Activated T-helper 9 cell treated with anti-CD3 and anti-CD28 coated beads, Interleukin-2, amount 50 U/mL, for 16 hours (primary cell): ENCODE measurements at regions not wholly inside any gene's neighbourhood (a gene's known extent, or its start where the extent isn't known, plus 50 kb on each side); places are given as distances from the start of the nearest gene placed in this dataset.
"Not testable (repeated sequence)": the region's sequence is repeated elsewhere in the genome, so short reads cannot be mapped to it uniquely, and the experiment has no call there.

Source experiments
- DNase-seq: peaks from one replicate; pipeline ENCODE4 v3.0.0-alpha.2; 2020; ENCODE audit warnings: low read depth

DNA sequence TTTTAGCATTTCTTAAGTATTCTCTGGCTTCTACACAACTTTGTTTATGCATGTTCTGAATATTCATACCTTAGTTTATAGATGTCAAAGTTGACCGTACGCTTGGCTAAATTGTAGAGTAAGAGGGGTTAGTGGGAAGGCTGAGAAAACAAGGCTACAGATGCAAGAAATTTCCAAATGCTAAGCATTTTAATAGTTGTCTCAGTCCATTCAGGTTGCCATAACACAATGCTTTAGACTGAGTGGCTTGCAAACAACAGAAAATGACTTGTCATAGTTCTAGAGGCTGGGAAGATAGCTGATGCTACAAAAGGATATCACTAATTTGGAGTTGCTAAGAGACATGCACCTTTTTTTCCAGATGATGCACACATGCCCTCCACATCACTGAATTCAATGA, 53.0 kb upstream of the C1QTNF3 start:
- DNase-seq, result not testable (repeated sequence)

DNA sequence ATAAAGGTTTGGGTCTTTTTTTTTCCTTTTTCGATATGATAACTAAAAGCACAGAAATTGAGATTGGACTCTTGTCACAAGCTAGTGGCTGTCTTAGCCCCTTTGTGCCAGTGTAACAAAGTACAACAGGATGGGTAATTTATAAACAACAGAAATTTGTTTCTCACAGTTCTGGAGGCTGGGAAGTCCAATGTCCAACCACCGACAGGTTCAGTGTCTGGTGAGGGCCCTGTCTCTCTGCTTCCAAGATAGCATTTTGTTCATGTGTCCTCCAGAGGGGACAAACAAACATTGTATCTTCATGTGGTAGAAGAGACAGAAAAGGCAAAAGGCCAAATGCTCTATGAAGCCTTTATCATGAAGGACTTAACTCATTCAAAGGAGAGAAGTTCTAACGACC, 56.9 kb upstream of the C1QTNF3 start:
- DNase-seq, result not testable (repeated sequence)

DNA sequence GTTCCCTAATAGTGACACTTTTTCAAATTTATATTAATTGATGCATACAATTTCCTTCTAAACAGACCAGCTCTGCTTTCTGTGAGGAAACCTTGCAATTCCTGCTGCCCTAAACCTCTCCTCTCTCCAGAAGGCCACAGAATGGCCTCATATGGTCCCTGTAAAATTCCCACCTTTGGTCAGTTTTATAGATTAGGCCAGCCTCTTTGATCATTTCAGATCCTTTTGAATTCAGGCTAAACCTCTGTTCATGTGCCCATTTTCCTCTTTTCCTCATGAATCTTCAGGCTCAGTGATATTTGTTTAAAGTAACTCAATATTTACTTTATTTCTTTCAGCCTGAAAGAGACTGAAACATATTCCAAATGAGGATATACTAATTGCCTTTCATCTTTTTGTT, 58.6 kb upstream of the C1QTNF3 start:
- DNase-seq, result not testable (repeated sequence)

DNA sequence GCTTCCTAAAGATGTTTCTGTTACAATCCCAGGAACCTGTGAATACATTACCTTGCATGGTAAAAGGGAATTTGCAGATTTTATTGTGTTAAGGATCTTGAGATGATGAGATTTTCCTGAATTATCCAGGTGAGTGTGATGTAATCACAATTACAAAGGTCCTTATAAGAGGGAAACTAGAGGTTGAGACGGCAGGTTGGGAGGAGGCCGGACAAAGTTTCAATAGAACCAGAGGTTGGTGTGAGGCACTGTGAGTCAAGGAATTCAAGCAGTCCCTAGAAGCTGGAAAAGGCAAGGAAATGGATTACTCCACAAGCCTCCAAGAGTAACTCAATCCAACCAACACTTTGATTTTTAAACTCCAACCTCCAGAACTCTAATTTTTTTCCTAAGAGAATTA, 65.9 kb upstream of the C1QTNF3 start:
- not testable (repeated sequence) for DNase-seq

DNA sequence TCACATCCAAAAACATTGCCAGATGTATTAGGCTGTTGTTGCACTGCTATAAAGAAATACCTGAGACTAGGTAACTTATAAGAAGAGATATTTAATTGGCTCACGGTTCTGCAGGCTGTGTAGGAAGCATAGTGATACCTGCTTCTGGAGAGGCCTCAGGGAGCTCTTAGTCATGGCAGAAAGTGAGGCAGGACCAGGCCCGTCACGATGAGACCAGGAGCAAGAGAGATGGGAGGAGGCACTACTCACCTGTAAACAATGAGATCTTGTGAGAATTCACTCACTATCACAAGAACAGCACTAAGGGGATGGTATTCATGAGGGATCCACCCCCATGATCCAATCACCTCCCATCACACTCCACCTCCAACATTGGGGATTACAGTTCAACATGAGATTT, 81.3 kb upstream of the C1QTNF3 start:
- DNase-seq, result not testable (repeated sequence)

DNA sequence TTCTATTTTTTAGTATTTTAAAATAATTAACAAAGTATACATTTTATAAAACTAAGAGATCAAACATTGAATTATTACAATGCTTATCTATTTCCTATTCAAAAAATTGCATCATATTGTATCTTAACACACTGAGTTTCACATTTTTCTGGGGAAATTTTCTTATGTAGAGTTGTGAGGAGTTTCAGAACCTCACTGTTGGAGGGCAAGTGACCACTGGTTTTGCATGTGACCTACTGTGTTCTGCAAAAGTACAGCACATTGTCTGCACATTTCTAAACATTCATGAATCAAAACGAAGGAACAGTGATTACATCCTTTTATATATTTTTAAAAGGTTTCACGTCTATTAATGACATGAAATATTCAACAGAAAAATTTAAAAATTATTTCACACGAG, 82.3 kb upstream of the C1QTNF3 start:
- not testable (repeated sequence) for DNase-seq

DNA sequence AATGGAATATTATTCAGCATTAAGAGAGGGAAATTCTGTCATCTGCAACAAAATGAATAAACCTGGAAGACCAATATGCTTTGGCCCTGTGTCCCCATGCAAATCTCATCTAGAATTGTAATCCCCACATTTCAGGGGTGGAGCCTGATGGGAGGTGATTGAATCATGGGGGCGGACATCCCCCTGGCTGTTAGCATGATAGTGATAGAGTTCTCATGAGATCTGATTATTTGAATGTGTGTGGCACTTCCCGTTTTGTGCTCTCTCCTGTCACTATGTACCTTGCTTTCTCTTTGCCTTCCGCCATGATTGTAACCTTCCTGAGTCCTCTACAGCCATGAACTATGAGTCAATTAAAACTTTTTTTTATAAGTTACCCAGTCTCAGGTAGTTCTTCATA, 83.7 kb upstream of the C1QTNF3 start:
- DNase-seq, result not testable (repeated sequence)

DNA sequence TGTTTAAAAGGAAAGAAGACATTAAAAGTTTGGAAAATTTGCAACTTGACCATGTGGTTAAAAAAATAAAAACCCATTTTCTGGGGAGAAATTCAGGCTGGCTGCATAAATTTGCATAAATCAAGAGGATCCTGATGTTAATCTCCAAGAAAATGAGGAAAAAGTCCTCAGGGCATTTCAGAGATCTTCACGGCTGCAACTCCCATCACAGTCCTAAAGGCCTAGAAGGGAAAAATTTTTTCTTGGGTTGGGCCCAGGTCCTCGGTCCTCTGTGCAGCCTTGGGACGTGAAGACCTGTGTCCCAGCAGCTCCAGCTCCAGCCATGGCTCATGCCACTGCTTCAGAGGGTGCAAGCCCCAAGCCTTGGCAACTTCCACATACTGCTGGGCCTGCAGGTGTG, 84.8 kb upstream of the C1QTNF3 start:
- not testable (repeated sequence) for DNase-seq

DNA sequence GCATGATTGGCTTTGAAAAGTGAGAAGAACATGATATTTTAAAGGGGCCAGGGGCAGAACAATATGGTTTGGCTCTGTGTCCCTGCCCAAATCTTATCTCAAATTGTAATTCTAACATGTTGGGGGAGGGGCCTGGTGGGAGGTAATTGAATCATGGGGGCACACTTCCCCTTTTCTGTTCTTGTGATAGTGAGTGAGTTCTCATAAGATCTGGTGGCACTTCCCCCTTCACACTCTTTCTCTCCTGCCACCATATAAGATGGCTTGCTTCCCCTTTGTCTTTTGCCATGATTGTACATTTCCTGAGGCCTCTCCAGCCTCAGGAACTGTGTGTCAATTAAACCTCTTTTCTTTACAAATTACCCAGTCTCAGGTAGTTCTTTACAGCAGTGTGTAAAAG, 85.9 kb upstream of the C1QTNF3 start:
- DNase-seq, result not testable (repeated sequence)

DNA sequence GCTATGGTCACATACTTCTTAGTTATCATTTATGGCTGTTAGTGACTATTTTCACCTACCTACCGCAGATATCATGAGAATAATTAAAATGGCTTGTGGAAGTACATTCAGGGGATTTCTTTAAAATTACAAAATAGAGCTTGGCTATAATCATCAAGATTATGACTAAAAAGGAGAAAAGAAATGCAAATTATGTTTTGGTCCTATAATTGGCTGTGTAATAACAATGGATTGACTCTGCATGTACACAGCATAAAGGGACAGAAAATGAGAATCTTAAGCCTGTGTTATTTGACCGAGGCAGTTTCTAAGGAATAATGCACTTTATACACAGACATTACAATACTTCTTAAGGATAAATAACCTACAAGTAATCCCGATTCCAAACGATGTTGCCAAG, 112.0 kb upstream of the C1QTNF3 start:
- DNase-seq, result not testable (repeated sequence)

DNA sequence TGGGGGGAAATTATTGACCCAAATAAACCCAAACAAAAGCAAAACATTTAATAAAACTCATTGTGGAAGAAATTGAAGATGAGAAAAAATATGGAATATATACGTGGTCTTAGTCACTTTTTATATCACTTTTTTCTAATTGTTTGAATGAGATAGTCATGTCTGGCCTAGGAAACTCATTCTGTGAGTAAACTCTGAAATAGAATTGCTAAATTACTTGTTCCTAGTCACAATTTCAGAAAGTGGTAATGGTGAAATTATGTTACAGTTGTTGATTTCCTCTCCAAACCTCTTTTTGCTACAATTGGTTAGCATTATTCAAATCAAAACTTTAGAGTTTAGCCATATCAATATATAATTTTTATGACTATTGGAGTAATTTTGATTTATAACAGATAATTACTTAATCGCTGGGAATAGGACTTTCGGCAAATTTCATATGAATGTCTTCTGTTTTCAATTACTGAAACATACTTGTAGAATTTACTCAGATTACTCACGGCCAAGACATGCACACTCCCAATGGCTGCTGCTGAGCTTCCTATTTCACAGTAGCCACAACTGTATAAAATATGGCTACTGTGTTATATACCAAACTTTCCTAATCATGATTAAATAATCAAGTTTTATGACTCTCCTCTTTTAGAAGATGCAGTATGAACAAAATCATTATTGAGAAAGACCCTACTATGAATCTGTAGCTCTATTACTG, 113.8 kb upstream of the C1QTNF3 start:
- DNase-seq, result not testable (repeated sequence)

DNA sequence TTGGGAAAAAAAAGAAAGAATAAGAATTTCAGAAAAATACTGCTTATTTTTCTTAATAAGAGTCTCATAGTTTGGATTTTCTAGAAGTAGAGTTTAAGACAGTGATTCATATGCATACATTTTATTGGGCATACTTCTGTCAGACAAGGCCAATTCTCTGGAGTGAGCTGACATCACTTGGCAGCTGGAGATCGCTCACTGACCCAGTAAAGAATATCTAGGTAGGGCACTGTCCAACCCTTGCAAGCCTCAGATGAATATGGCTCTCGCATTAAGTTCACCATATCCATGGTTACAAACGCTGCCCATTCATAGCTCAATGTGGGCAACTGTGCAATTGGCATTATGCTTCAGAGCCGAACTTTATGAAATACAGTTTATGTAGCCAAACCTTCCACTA, 117.9 kb upstream of the C1QTNF3 start:
- not testable (repeated sequence) for DNase-seq

DNA sequence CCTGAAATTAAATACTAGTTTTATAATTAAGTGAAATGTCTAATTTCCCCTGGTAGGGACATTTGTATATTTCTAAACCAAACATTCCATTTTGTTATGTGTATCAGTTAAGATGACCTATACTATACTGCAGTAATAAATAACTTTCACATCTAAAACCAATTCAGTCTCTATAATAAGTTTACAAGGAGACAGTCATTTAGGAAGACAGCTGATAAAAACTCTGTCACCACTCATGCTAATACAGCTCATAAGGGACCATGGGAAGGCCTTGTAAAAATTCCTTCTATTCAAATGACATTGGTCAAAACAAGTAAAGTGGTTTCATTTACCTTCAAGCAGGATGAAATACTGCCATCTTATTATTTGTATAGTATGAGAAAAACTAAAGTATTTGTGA, 128.4 kb upstream of the C1QTNF3 start:
- DNase-seq, result not testable (repeated sequence)

DNA sequence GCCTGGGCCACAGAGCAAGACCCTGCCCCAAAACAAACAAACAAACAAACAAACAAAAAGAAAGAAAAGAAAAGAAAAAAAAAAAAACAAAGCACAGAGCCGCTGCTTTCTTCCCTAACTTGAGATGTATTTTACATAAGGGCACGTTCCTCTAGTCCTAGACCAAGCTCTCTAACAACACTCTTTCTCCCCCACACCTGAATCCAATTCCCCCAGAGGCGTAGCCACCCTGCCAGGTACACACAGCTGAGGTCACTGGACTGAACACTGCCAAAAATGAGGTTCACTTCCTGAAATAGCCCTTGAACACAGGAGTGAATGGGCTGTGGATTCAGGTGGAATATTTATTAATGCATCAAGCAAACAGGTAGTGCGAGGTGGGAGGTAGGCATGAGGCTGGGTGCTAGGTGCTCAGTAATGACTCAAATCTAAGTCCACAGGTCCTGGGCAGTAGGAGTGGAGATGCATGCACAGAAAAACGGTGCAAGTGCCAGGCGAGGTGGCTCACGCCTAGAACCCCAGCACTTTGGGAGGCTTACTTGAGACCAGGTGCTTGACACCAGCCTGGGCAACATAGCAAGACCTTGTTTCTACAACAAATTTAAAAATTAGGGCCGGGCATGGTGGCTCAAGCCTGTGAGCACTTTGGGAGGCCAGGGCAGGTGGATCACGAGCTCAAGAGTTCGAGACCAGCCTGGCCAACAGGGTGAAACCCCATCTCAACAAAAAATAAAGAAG, 136.6 kb upstream of the C1QTNF3 start:
- DNase-seq, result not testable (repeated sequence)

DNA sequence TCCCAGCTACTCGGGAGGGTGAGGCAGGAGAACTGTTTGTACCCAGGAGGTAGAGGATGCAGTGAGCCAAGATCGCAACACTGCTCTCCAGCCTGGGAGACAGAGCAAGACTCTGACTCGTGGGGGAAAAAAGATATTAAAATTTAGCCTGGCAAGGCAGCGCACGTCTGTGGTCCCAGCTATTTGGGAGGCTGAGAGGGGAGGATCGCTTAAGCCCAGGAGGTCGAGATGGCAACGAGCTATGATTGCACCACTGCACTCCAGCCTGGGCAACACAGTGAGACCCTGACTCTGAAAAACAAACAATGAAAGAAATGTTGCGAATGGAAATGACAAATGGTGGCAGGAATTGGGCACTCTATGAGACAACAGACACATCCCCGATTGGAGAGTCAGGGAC, 137.2 kb upstream of the C1QTNF3 start:
- not testable (repeated sequence) for DNase-seq

DNA sequence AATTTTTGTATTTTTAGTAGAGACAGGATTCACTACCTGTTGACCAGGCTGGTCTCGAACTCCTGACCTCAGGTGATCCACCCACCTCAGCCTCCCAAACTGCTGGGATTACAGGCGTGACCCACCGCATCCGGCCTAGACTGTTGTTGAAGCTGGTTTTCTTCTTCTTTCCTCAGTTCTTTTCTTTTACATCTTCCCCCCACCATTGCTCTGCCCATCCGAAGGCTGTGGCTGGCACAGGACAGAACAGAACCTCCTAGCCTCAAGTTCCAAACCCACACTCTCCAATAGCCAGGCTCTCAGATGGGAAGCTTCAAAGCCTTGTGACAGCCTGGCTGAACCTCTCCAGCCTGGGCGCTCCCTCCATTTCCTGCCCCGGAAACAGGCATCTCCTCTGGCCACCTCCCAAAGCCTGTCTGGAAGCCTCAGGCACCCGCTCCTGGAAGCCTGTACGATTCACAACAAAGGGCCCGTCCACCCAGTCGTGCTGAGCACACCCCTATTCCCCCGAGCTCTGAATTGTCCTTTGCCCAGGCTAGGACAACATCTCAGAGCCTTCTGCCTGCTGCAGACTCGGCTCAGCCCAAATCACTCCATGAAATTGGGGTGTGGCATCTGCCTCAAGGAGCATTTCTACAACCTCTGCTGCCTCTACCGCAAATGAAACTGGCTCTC, 138.1 kb upstream of the C1QTNF3 start:
- not testable (repeated sequence) for DNase-seq

DNA sequence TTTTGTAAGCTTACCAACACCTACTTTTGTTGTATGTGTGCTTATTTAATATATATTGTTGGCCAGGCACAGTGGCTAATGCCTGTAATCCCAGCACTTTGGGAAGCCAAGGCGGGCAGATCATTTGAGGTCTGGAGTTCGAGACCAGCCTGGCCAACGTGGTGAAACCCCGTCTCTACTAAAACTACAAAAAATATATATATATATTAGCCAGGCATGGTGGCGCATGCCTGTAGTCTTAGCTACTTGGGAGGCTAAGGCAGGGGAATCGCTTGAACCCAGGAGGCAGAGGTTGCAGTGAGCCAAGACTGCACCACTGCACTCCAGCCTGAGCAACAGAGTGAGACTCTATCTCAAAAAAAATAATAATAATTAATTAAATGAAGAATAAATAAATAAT, 142.0 kb upstream of the C1QTNF3 start:
- DNase-seq, result not testable (repeated sequence)

DNA sequence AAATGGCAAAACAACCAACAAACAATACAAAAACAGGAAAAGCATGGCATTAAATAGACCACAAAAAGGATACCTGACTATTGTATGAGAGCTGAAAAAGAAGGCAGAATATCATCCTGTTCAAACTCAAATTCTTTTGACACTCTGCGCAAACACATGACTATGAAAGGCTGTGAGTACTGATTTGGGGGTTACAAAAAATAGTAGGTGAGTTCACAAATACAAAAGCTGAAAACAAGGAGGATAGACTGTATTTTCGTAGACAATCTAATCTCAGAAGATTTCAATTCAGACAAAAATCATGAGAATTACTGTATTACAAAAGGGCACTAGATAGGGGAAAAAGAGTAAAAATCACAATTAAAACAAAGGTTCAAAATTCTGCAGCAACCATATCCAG, 142.6 kb upstream of the C1QTNF3 start:
- DNase-seq, result not testable (repeated sequence)

DNA sequence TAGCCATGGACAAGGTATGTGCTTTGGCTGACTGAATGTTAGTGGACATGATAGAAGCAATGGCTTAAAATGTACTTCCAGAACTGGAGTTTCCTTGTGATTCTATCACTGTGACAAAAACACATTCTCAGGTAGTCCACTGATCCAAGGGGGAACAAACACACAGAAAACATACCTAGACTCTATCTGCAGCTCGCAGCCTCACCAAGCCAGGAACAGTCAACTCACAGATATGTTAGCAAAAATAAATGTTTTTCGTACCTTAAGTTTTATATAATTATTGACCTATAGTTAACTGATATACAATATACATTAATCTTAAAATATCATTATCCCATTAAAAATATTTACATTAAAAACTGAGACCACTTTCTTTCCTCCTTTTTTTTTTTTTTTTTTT, 143.1 kb upstream of the C1QTNF3 start:
- DNase-seq, result not testable (repeated sequence)

DNA sequence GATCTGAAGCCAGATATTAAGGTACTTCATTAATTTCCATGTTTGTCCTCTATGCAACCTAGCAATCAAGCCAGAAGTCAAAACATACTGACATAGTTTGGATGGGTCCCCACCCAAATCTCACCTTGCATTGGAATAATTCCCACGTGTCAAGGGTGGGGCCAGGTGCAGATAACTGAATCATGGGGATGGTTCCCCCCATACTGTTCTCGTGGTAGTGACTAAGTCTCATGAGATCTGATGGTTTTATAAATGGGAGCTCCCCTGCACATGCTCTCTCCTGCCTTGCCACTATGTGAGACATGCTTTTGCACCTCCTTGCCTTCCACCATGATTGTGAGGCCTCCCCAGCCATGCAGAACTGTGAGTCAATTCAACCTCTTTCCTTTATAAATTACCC, 143.9 kb upstream of the C1QTNF3 start:
- not testable (repeated sequence) for DNase-seq

DNA sequence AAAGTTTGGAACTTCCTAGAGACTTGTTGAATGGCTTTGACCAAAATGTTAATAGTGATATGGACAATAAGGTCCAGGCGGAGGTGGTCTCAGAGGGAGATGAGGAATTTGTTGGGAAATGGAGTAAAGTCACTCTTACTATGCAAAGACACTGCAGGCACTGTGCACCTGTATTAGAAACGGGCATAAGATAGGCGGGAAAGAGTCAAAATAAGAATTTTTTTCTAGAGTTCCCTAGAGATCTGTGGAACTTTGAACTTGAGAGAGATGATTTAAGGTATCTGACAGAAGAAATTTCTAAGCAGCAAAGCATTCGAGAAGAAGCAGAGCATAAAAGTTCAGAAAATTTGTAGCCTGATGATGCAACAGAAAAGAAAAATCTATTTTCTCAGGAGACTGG, 144.4 kb upstream of the C1QTNF3 start:
- DNase-seq, result not testable (repeated sequence)

DNA sequence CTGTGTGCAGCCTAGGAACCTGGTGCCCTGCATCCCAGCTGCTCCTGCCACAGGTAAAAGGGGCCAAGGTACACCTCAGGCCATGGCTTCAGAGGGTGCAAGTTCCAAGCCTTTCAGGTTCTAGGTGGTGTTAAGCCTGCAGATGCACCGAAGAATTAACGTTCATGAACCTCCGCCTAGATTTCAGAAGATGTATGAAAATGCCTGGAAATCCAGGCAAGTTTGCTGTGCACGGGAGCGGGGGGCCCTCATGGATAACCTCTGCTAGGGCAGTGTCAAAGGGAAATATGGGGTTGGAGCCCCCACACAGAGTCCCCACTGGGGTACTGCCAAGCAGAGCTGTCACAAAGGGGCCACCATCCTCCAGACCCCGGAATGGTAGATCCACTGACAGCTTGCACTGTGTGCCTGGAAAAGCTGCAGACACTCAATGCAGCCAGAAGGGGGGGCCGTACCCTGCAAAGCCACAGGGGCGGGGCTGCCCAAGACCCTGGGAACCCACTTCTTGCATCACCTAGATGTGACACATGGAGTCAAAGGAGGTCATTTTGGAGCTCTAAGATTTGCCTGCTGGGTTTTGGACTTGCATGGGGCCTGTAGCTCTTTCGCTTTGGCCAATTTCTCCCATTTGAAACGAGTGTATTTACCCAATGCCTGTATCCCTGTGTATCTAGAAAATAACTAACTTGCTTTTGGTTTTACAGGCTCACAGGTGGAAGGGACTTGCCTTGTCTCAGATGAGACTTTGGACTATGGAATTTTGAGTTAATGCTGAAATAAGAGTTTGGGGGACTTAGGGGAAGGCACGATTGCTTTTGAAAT, 145.2 kb upstream of the C1QTNF3 start:
- not testable (repeated sequence) for DNase-seq
